ENCODE measurements at regions not wholly inside any gene's neighbourhood (a gene's known extent, or its start where the extent isn't known, plus 50 kb on each side); places are given as distances from the start of the nearest gene placed in this dataset.

DNA sequence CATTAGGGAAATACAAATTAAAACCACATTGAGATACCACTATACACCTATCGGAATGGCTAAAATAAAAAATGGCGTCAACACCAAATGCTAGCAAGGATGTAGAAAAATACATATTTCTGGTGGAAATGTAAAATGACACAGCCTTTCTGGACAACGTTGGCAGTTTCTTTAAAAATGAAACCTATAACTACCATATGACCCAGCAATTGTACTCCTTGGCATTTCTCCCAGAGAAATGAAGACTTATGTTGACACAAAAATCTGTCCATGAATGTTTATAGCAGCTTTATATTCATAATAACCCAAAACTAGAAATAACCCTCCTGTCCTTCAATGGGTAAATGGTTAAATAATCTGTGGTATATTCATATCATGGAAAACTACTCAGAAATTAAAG is 188.7 kb upstream of the RAD23B start:
- H3K27ac Mint-ChIP-seq, result no peak overlapping the region
- TF ChIP-seq, protein P1, sequence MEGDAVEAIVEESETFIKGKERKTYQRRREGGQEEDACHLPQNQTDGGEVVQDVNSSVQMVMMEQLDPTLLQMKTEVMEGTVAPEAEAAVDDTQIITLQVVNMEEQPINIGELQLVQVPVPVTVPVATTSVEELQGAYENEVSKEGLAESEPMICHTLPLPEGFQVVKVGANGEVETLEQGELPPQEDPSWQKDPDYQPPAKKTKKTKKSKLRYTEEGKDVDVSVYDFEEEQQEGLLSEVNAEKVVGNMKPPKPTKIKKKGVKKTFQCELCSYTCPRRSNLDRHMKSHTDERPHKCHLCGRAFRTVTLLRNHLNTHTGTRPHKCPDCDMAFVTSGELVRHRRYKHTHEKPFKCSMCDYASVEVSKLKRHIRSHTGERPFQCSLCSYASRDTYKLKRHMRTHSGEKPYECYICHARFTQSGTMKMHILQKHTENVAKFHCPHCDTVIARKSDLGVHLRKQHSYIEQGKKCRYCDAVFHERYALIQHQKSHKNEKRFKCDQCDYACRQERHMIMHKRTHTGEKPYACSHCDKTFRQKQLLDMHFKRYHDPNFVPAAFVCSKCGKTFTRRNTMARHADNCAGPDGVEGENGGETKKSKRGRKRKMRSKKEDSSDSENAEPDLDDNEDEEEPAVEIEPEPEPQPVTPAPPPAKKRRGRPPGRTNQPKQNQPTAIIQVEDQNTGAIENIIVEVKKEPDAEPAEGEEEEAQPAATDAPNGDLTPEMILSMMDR (IDR thresholded peaks at IDR 0.05), result no peak
- H3K4me1 Mint-ChIP-seq, result no peaks in the 10 kb centered on the region
- no peak for DNase-seq
- H3K9me3 Mint-ChIP-seq, result peaks cover 8% of the 10 kb centered on the region
- H3K27me3 Mint-ChIP-seq (ENCODE audit: low read depth, poor library complexity), result no peaks in the 10 kb centered on the region
- no peaks in the 10 kb centered on the region for H3K36me3 Mint-ChIP-seq (ENCODE audit: low read depth)
- no peak overlapping the region for H3K4me3 Mint-ChIP-seq

DNA sequence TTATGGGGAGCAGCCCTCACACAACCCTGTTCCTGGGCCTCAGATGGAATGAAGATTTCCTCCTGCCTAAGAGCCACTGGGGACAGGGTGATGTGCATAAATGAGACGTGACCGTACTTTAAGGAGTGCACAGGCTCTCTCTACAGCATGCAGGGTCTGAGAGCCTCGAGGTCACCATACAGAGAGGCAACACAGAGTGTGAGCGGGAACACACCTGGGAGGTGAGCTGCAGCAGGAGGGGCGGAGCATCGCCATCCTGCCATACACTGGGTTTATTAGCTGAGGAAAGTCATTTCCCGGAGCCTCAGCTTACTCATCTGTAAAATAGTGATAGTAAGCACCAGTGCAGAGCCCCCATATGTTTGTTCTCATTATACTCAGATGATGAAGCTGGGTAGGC is 182.5 kb upstream of the RAD23B start:
- no peaks in the 10 kb centered on the region for H3K9me3 Mint-ChIP-seq
- DNase-seq, result no peak

DNA sequence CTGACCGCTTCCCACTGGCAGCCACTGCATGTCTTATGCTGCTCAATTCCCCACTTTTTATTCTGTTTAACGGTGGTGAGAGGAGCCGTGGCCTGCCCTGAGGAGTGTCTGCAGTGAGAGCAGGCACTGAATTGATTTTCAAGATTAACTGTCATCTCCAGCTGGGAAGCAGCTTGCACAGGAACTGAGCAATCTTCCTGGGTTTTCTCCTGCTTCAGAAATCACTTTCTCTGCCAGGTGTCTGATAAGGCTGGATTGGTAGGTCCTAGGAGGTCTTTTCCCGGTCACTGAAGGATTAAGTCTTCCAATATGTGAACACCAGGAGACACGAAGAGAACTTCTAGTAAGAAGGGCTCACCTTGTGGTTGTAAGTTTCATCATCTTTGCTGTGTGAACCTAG is 181.1 kb upstream of the RAD23B start:
- H3K27ac Mint-ChIP-seq, result no peak overlapping the region
- peaks cover 17% of the 10 kb centered on the region for H3K4me1 Mint-ChIP-seq
- no peak overlapping the region for H3K4me3 Mint-ChIP-seq
- TF ChIP-seq, protein P1 (IDR thresholded peaks at IDR 0.05), result no peak
- H3K36me3 Mint-ChIP-seq (ENCODE audit: low read depth), result no peaks in the 10 kb centered on the region
- no peak for DNase-seq
- no peaks in the 10 kb centered on the region for H3K9me3 Mint-ChIP-seq
- H3K27me3 Mint-ChIP-seq (ENCODE audit: low read depth, poor library complexity), result no peaks in the 10 kb centered on the region

More for the DNA sequence above, 182.5 kb upstream of the RAD23B start:
- TF ChIP-seq, protein P1 (IDR thresholded peaks at IDR 0.05), result no peak
- Mint-ChIP-seq H3K36me3 (ENCODE audit: low read depth) (no peaks in the 10 kb centered on the region), H3K27me3 (ENCODE audit: low read depth, poor library complexity) (no peaks in the 10 kb centered on the region), H3K4me3 (no peak overlapping the region), H3K4me1 (peaks cover 14% of the 10 kb centered on the region), H3K27ac (no peak overlapping the region)

DNA sequence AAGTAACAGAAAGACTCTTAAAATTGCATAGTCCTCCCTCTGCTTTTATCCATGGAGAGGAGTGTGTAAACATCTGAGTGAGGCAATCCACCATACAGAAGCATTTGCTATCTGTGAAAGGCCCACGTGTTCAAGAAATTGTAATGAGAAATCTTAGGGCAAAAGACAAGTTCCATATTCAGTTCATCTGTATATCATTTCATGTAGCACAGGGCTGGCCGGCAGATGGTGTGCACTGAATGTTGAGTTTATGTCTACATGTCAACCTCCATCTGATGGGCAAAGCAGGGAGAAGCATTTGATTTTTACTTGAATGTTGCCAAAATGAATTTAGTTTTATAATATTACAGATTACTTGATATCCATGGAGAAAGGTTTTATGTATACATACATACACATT is 179.5 kb upstream of the RAD23B start:
- H3K9me3 Mint-ChIP-seq, result no peaks in the 10 kb centered on the region
- H3K27me3 Mint-ChIP-seq (ENCODE audit: low read depth, poor library complexity), result peaks cover 2% of the 10 kb centered on the region
- no peak overlapping the region for H3K27ac Mint-ChIP-seq
- no peak for DNase-seq
- no peak overlapping the region for H3K4me3 Mint-ChIP-seq
- H3K4me1 Mint-ChIP-seq, result peaks cover 17% of the 10 kb centered on the region
- TF ChIP-seq, protein P1 (IDR thresholded peaks at IDR 0.05), result no peak
- H3K36me3 Mint-ChIP-seq (ENCODE audit: low read depth), result no peaks in the 10 kb centered on the region

DNA sequence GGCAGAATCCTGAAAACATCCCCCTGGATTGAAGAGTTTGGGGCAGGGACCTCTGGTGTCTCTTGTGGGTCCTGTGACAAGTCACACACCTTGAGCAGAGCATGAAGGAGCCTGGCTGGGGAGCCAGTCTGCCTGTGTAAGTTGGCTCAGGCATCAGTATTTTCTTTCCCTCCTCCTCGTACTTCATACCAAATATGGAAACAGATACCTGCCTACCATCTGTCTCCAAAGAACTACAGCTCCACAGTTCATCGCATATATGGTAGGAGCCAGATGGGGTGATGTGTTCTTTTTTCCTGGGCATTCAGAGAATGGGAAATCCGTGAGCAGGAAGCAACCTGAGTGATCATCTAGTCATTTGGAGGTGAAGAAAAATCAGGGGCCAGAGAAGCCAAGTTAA is 177.3 kb upstream of the RAD23B start:
- Mint-ChIP-seq H3K27ac (no peak overlapping the region), H3K36me3 (ENCODE audit: low read depth) (no peaks in the 10 kb centered on the region), H3K9me3 (no peaks in the 10 kb centered on the region), H3K4me3 (no peak overlapping the region), H3K4me1 (peaks cover 17% of the 10 kb centered on the region), H3K27me3 (ENCODE audit: low read depth, poor library complexity) (peaks cover 7% of the 10 kb centered on the region)
- no peak for DNase-seq
- TF ChIP-seq, protein P1 (IDR thresholded peaks at IDR 0.05), result no peak

DNA sequence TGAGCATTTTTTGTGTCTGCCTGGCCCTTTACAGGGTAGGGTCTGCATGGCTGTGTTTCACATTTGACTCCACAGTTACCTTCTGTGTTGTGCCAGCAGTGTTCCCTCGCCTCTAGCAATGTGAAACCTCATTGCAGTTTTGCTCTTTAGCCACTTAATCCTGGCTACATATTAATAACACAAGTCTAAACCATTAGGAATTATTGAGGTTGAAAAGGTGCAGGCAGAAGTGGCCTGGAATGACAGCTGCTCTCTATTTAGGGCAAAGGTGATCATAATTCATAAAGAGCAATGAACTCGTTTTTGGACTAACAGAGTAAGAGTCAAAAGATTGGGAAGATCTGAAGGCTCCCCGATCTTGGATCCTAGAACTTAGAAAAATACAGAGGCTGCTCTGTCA is 176.7 kb upstream of the RAD23B start:
- Mint-ChIP-seq H3K27me3 (ENCODE audit: low read depth, poor library complexity) (peaks cover 7% of the 10 kb centered on the region), H3K27ac (no peak overlapping the region), H3K9me3 (no peaks in the 10 kb centered on the region), H3K4me1 (peaks cover 17% of the 10 kb centered on the region), H3K4me3 (no peak overlapping the region), H3K36me3 (ENCODE audit: low read depth) (no peaks in the 10 kb centered on the region)
- DNase-seq, result no peak
- TF ChIP-seq, protein P1 (IDR thresholded peaks at IDR 0.05), result no peak

All from nephron progenitor cell (in vitro differentiated cells).